MM.1S (cell line): ENCODE measurements at regions not wholly inside any gene's neighbourhood (a gene's known extent, or its start where the extent isn't known, plus 50 kb on each side); places are given as distances from the start of the nearest gene placed in this dataset.
"Not testable (repeated sequence)": the region's sequence is repeated elsewhere in the genome, so short reads cannot be mapped to it uniquely, and the experiment has no call there.

ENCODE experiments used
- DNase-seq: peaks from one replicate; pipeline ENCODE4 v3.0.0-alpha.2; 2015
- H2AFZ ChIP-seq: fragments of 300-600 bp; sonication (generic); 2 replicates; pipeline ENCODE4 v1.6.0; 2016; ENCODE audit warnings: antibody characterized with exemption, low read length
- H3F3A ChIP-seq: fragments of 300-600 bp; sonication (generic); 2 replicates; pipeline ENCODE4 v1.6.1; 2016; ENCODE audit warnings: mild to moderate bottlenecking, antibody characterized with exemption, low read length, moderate library complexity, mixed read lengths; ENCODE audit not compliant: insufficient read depth
- H3K27ac ChIP-seq: fragments of 300-600 bp; sonication (generic); 2 replicates; pipeline ENCODE4 v1.5.1; 2016; ENCODE audit warnings: mild to moderate bottlenecking, low read length
- H3K27me3 ChIP-seq: fragments of 300-600 bp; sonication (generic); replicated peaks from 2 replicates; pipeline ENCODE4 v1.6.0; 2016; ENCODE audit warnings: low read length; ENCODE audit not compliant: insufficient read depth
- H3K36me3 ChIP-seq: fragments of 300-600 bp; sonication (generic); replicated peaks from 2 replicates; pipeline ENCODE4 v1.6.1; 2016; ENCODE audit warnings: mild to moderate bottlenecking, low read length, mixed read lengths; ENCODE audit not compliant: insufficient read depth
- H3K4me1 ChIP-seq: fragments of 300-600 bp; sonication (generic); 2 replicates; pipeline ENCODE4 v1.6.1; 2016; ENCODE audit warnings: low read length, mixed read lengths
- H3K4me2 ChIP-seq: fragments of 300-600 bp; sonication (generic); 2 replicates; pipeline ENCODE4 v1.6.0; 2016; ENCODE audit warnings: low read depth, low read length
- H3K4me3 ChIP-seq: fragments of 300-600 bp; sonication (generic); 2 replicates; pipeline ENCODE4 v1.5.1; 2016; ENCODE audit warnings: low read length, mixed read lengths
- H3K79me2 ChIP-seq: fragments of 300-600 bp; sonication (generic); 2 replicates; pipeline ENCODE4 v1.6.1; 2016; ENCODE audit warnings: mixed run types, low read length, mixed read lengths
- H3K9ac ChIP-seq: fragments of 300-600 bp; sonication (generic); 2 replicates; pipeline ENCODE4 v1.6.1; 2016; ENCODE audit warnings: low read length, mixed read lengths
- H3K9me2 ChIP-seq: fragments of 300-600 bp; sonication (generic); replicated peaks from 2 replicates; pipeline ENCODE4 v1.6.1; 2016; ENCODE audit warnings: mild to moderate bottlenecking, low read length, mixed read lengths; ENCODE audit not compliant: insufficient read depth
- H3K9me3 ChIP-seq: fragments of 300-600 bp; sonication (generic); replicated peaks from 2 replicates; pipeline ENCODE4 v1.6.1; 2016; ENCODE audit warnings: mild to moderate bottlenecking, low read length, mixed read lengths; ENCODE audit not compliant: insufficient read depth
- H4K20me1 ChIP-seq: fragments of 300-600 bp; sonication (generic); 2 replicates; pipeline ENCODE4 v1.6.1; 2016; ENCODE audit warnings: mild to moderate bottlenecking, low read length, moderate library complexity, mixed read lengths; ENCODE audit not compliant: insufficient read depth
- EZH2 ChIP-seq: fragments of 300-600 bp; sonication (generic); optimal IDR thresholded peaks from 2 replicates; pipeline ENCODE3; 2017; ENCODE audit warnings: low read depth, mild to moderate bottlenecking, antibody characterized with exemption, low read length, mixed read lengths
- EZH2phosphoT487 ChIP-seq: fragments of 300-600 bp; sonication (generic); IDR thresholded peaks from 2 replicates; pipeline ENCODE4 v1.6.1; 2018; ENCODE audit warnings: antibody characterized with exemption, low read length
- TF ChIP-seq, protein P1 (sequence below): fragments of 300-600 bp; sonication (generic); IDR thresholded peaks from 2 replicates; pipeline ENCODE4 v1.5.1; 2016; ENCODE audit warnings: antibody characterized with exemption, low read length, mixed read lengths

DNA sequence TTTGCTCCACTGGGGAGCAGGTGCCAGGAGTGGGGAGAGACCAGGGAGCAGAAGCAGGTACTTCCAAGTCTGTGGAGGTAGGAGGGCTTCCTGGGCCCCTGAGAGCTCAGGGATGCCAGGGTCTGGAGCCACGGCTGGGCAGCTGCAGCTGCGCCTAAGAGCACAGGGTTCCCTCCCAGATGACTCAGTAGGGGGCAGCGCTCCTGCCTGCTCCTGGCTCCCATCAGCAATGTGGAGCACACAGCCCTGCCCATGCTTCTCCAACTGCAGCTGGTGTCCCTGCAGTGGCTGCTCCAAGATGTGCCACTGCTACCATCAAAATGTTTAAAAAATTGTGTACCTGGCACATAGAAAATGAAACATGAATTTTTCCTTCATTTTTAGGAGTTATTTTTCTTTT is 1028.2 kb downstream of the PCDH7 start:
- no peaks in the 10 kb centered on the region for H3K79me2 ChIP-seq
- H3K9me3 ChIP-seq: no peaks in the 10 kb centered on the region
- H3F3A ChIP-seq: no peaks in the 10 kb centered on the region
- no peak overlapping the region for H3K4me2 ChIP-seq
- H3K36me3 ChIP-seq: no peaks in the 10 kb centered on the region
- no peak overlapping the region for H3K4me3 ChIP-seq
- no peak overlapping the region for H3K9ac ChIP-seq
- no peaks in the 10 kb centered on the region for H4K20me1 ChIP-seq
- no peak overlapping the region for H3K27ac ChIP-seq
- H3K27me3 ChIP-seq: no peaks in the 10 kb centered on the region
- no peaks in the 10 kb centered on the region for H3K4me1 ChIP-seq
- no peak for DNase-seq
- no peaks in the 10 kb centered on the region for H3K9me2 ChIP-seq
- H2AFZ ChIP-seq: no peak overlapping the region
- TF ChIP-seq, protein P1, sequence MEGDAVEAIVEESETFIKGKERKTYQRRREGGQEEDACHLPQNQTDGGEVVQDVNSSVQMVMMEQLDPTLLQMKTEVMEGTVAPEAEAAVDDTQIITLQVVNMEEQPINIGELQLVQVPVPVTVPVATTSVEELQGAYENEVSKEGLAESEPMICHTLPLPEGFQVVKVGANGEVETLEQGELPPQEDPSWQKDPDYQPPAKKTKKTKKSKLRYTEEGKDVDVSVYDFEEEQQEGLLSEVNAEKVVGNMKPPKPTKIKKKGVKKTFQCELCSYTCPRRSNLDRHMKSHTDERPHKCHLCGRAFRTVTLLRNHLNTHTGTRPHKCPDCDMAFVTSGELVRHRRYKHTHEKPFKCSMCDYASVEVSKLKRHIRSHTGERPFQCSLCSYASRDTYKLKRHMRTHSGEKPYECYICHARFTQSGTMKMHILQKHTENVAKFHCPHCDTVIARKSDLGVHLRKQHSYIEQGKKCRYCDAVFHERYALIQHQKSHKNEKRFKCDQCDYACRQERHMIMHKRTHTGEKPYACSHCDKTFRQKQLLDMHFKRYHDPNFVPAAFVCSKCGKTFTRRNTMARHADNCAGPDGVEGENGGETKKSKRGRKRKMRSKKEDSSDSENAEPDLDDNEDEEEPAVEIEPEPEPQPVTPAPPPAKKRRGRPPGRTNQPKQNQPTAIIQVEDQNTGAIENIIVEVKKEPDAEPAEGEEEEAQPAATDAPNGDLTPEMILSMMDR: no peak
- no peak for TF ChIP-seq EZH2phosphoT487

DNA sequence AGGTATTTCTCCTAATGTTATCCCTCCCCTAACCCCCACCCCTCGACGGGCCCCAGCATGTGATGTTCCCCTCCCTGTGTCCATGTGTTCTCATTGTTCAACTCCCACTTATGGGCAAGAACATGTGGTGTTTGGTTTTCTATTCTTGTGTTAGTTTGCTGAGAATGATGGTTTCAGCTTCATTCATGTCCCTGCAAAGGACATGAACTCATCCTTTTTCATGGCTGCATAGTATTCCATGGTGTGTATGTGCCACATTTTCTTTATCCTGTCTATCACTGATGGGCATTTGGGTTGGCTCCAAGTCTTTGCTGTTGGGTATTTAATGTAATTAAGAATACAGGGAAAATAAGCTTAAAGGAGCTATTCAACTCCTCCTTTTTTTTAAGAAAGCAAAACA is 1030.4 kb downstream of the PCDH7 start:
- DNase-seq, H3K9me3 ChIP-seq, H3K9me2 ChIP-seq, H3K4me2 ChIP-seq, H3K36me3 ChIP-seq, H3K79me2 ChIP-seq, H3K27me3 ChIP-seq, H3K27ac ChIP-seq, H3K9ac ChIP-seq, H3K4me1 ChIP-seq, H2AFZ ChIP-seq, H3F3A ChIP-seq, H3K4me3 ChIP-seq, H4K20me1 ChIP-seq: not testable (repeated sequence)

DNA sequence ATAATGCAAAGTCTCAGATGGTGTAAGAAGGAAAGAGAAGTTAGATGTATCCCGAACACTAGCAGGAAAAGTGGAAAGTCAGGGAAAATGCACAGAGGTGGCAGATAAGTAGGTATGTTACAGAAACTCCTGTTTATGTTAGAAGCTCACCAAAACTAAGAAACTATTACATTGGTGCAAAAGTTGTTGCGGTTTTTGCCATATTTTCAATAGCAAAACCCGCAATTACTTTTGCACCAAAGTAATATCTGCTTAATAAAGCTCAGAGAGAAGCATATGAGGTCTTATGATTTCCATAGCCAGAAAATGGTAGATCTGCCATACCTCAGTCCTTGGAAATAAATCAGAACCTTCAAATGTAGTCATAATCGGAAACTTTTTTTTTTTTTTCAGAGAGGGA is 1035.6 kb downstream of the PCDH7 start:
- Histone ChIP-seq H3K27ac (no peak overlapping the region), H3K9me3 (no peaks in the 10 kb centered on the region), H3K9me2 (0 out of 2 replicates have a peak, but pooled peaks cover 4% of the 10 kb centered on the region), H3K9ac (no peak overlapping the region), H3F3A (no peaks in the 10 kb centered on the region), H3K4me3 (no peak overlapping the region), H3K36me3 (no peaks in the 10 kb centered on the region), H4K20me1 (no peaks in the 10 kb centered on the region), H3K4me1 (no peaks in the 10 kb centered on the region), H3K79me2 (no peaks in the 10 kb centered on the region), H3K27me3 (no peaks in the 10 kb centered on the region), H2AFZ (no peak overlapping the region), H3K4me2 (no peak overlapping the region)
- no peak for DNase-seq
- TF ChIP-seq, protein P1: no peak
- TF ChIP-seq EZH2phosphoT487 (no peak), EZH2 (no peak)

DNA sequence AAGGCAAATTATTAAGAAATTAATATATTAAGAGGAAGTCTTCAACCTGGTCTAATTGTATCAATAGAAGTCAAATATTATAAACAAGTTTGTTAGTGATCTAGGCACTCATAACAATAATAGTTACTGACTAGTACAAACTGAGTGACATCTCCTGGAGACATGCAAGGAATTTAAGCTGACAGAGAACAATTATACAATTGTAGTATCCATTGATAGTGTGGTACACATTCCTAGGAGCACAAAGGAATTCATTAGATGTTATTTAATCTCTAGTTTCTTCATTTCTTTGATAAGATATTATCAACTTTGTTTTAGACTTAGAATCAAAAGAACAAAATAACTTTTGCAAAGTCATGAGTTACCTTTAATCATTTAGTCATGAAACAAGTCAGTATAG is 1048.6 kb downstream of the PCDH7 start:
- Histone ChIP-seq H3F3A (no peaks in the 10 kb centered on the region), H3K27ac (no peak overlapping the region), H3K27me3 (no peaks in the 10 kb centered on the region), H3K9ac (no peak overlapping the region), H3K9me2 (no peaks in the 10 kb centered on the region), H4K20me1 (no peaks in the 10 kb centered on the region), H3K4me1 (no peaks in the 10 kb centered on the region), H3K36me3 (no peaks in the 10 kb centered on the region), H2AFZ (no peak overlapping the region), H3K4me3 (no peak overlapping the region), H3K4me2 (no peak overlapping the region), H3K79me2 (no peaks in the 10 kb centered on the region), H3K9me3 (no peaks in the 10 kb centered on the region)
- TF ChIP-seq EZH2 (no peak), EZH2phosphoT487 (no peak)
- TF ChIP-seq, protein P1: no peak
- DNase-seq: no peak
